Uterus (tissue), 3 donors: ENCODE measurements at regions not wholly inside any gene's neighbourhood (a gene's known extent, or its start where the extent isn't known, plus 50 kb on each side); places are given as distances from the start of the nearest gene placed in this dataset.

Source experiments
- DNase-seq, 2 donors: peaks; one replicate each; pipeline ENCODE4 v3.0.0-alpha.2; 2019 to 2020
- H3K27ac ChIP-seq, 2 donors: fragments of 200-600 bp; sonication (generic); 1 replicate in 1 of 2; 2 replicates in 1 of 2; pipeline ENCODE4 v1.5.1; 2016 to 2018
- H3K27me3 ChIP-seq, 2 donors: fragments of 200-600 bp; sonication (generic); one replicate each; pipeline ENCODE4 v1.5.1; 2018 to 2019; ENCODE audit warnings: control low read depth in 1 of 2
- H3K36me3 ChIP-seq, 2 donors: fragments of 200-600 bp; sonication (generic); one replicate each; pipeline ENCODE4 v1.5.1; 2019; ENCODE audit warnings: control low read depth in 1 of 2
- H3K4me1 ChIP-seq, 2 donors: fragments of 200-600 bp; sonication (generic); one replicate each; pipeline ENCODE4 v1.5.1; 2018 to 2019; ENCODE audit warnings: control low read depth in 1 of 2
- H3K4me3 ChIP-seq, 2 donors: fragments of 200-600 bp; sonication (generic); 1 replicate in 1 of 2; 2 replicates in 1 of 2; pipeline ENCODE4 v1.5.1; 2018 to 2019; ENCODE audit warnings: mild to moderate bottlenecking in 1 of 2
- H3K9me3 ChIP-seq, 2 donors: fragments of 200-600 bp; sonication (generic); one replicate each; pipeline ENCODE4 v1.5.1; 2019; ENCODE audit warnings: control low read depth in 1 of 2
- CTCF ChIP-seq, 4 experiments: fragments of 200-600 bp in 2 of 4; fragments of 450-650 bp in 2 of 4; sonication (generic) in 2 of 4; IDR thresholded peaks; one replicate each; pipeline ENCODE4 v1.5.1; 2016 to 2019; ENCODE audit warnings: antibody characterized with exemption in 4 of 4, mild to moderate bottlenecking in 2 of 4, moderate library complexity in 1 of 4
- POLR2A ChIP-seq, 2 donors: fragments of 450-650 bp; IDR thresholded peaks; one replicate each; pipeline ENCODE4 v1.6.1; 2016; ENCODE audit warnings: antibody characterized with exemption in 2 of 2, mild to moderate bottlenecking in 1 of 2, moderate library complexity in 1 of 2
- intact Hi-C: fragments of 100-400 bp; cut with DNase I; formaldehyde crosslinking; loops from one replicate; pipeline ENCODE4 v1.15.1; 2023; ENCODE audit warnings: low total_unique reads
- donor health status: DM: yes; HTN: yes; CAD: no.

GRCh38 chr5:4661836-4662235, 478.3 kb upstream of the ADAMTS16 start:
- intact Hi-C loops = no loop called here
- TF ChIP-seq CTCF (IDR thresholded peaks at IDR 0.05) (no peak), POLR2A (IDR thresholded peaks at IDR 0.05) (no peak)

GRCh38 chr5:4662756-4663155, 477.4 kb upstream of the ADAMTS16 start:
- TF ChIP-seq POLR2A (IDR thresholded peaks at IDR 0.05) (no peak), CTCF (IDR thresholded peaks at IDR 0.05) (no peak)
- Histone ChIP-seq H3K27me3 (no peaks in the 10 kb centered on the region), H3K4me3 (no peak overlapping the region), H3K4me1 (no peaks in the 10 kb centered on the region), H3K9me3 (no peaks in the 10 kb centered on the region), H3K27ac (no peak overlapping the region), H3K36me3 (no peaks in the 10 kb centered on the region)
- intact Hi-C loops = no loop called here
- DNase-seq = no peak

More at GRCh38 chr5:4661836-4662235, 478.3 kb upstream of the ADAMTS16 start:
- no peaks in the 10 kb centered on the region for H3K9me3 ChIP-seq
- H3K4me1 ChIP-seq = no peaks in the 10 kb centered on the region
- no peaks in the 10 kb centered on the region for H3K27me3 ChIP-seq
- DNase-seq = no peak
- H3K36me3 ChIP-seq = no peaks in the 10 kb centered on the region
- no peak overlapping the region for H3K27ac ChIP-seq
- no peak overlapping the region for H3K4me3 ChIP-seq

DNA sequence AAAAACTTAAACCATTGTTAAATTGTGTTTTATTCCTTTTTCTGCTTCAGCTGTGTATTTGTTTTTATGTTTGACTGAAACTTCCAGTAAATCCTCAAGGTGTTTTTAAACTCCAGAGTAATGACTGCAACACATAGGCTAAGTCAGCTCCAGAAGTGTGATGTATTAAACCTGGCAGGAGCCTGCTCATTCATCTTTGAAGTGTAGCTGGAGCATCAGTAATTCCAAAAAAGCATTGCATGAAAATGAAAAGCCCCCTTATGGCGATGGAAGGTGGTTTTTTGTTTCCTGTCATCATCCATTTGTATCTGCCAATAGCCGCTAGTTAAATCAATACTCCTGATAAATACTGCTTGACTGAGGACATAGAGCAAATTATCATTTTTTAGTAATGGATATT, 474.2 kb upstream of the ADAMTS16 start:
- intact Hi-C loops = no loop called here
- Histone ChIP-seq H3K27me3 (no peaks in the 10 kb centered on the region), H3K27ac (no peak overlapping the region), H3K36me3 (no peaks in the 10 kb centered on the region), H3K4me3 (no peak overlapping the region), H3K9me3 (no peaks in the 10 kb centered on the region), H3K4me1 (no peaks in the 10 kb centered on the region)
- DNase-seq = no peak
- TF ChIP-seq POLR2A (IDR thresholded peaks at IDR 0.05) (no peak), CTCF (IDR thresholded peaks at IDR 0.05) (no peak)

DNA sequence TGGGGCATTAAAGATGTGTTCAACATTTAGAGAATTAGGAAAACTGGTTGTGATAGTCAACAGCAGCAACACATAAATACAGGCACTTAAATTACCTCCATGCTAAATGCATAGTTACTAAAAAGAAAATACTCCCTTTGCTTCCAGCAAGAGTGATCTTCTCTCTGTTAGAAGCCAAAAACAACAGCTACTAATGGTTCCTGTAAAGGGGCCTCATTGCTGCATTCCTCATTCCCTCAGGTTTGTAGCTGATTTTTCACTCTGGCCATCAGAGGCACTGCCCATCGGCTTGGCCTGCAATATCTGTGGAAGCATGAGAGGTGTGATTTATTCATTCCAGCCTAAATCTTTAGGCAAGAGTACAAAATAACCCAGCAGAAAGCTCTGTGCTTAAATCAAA, 466.0 kb upstream of the ADAMTS16 start:
- H3K4me3 ChIP-seq = no peak overlapping the region
- no peaks in the 10 kb centered on the region for H3K27me3 ChIP-seq
- intact Hi-C loops = no loop called here
- no peak overlapping the region for H3K27ac ChIP-seq
- TF ChIP-seq CTCF (IDR thresholded peaks at IDR 0.05) (no peak), POLR2A (IDR thresholded peaks at IDR 0.05) (no peak)
- H3K36me3 ChIP-seq = no peaks in the 10 kb centered on the region
- DNase-seq = no peak
- H3K4me1 ChIP-seq = no peaks in the 10 kb centered on the region
- H3K9me3 ChIP-seq = no peaks in the 10 kb centered on the region

DNA sequence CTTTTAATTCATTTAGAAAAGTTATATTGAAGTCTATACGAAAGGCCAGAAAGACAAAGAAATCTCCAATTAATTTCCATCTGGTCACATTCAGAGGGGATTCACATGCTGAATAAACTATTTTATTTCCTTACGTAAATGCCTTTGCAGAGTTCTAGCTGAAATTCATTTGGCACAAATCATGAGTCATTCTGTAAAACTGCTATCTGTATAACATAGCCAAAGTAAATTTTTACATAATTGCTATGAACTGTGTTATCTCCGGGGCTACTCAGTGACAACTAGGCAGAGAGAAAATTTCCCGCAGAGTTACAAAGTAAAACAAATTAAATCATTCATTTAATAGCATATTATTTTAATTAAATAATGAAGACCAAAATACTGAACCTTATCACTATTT, 463.2 kb upstream of the ADAMTS16 start:
- no peak overlapping the region for H3K4me3 ChIP-seq
- H3K27me3 ChIP-seq = no peaks in the 10 kb centered on the region
- no peaks in the 10 kb centered on the region for H3K36me3 ChIP-seq
- H3K4me1 ChIP-seq = no peaks in the 10 kb centered on the region
- intact Hi-C loops = no loop called here
- H3K27ac ChIP-seq = no peak overlapping the region
- DNase-seq = no peak
- H3K9me3 ChIP-seq = no peaks in the 10 kb centered on the region
- TF ChIP-seq CTCF (IDR thresholded peaks at IDR 0.05) = no peak
- TF ChIP-seq POLR2A (IDR thresholded peaks at IDR 0.05) = no peak
